Lung (tissue), 11 donors: ENCODE measurements at regions not wholly inside any gene's neighbourhood (a gene's known extent, or its start where the extent isn't known, plus 50 kb on each side); places are given as distances from the start of the nearest gene placed in this dataset.

Experiments
- ATAC-seq: fragments of 200-7000 bp; cut with Tn5 transposase; one replicate; pipeline ENCODE4 v1.9.1; 2020; ENCODE audit warnings: moderate number of reproducible peaks; ENCODE audit not compliant: insufficient read depth, low FRiP score
- DNase-seq, 3 donors: peaks; one replicate each; pipeline ENCODE4 v3.0.0-alpha.2; 2013 to 2017
- H3K27ac ChIP-seq, 2 donors: one replicate each; pipeline ENCODE4 v1.5.1; 2013; ENCODE audit warnings: mild to moderate bottlenecking in 2 of 2, moderate library complexity in 2 of 2, control low read depth in 1 of 2, inconsistent platforms in 1 of 2, low read depth in 1 of 2, low read length in 1 of 2
- H3K27me3 ChIP-seq, 3 donors: one replicate each; pipeline ENCODE4 v1.5.1; 2013; ENCODE audit warnings: low read length in 2 of 3; ENCODE audit not compliant: control insufficient read depth in 3 of 3, insufficient read depth in 3 of 3
- H3K36me3 ChIP-seq, 4 donors: one replicate each; pipeline ENCODE4 v1.5.1; 2013; ENCODE audit warnings: low read length in 4 of 4, mild to moderate bottlenecking in 1 of 4, moderate library complexity in 1 of 4; ENCODE audit not compliant: control insufficient read depth in 4 of 4, insufficient read depth in 4 of 4
- H3K4me1 ChIP-seq, 5 donors: one replicate each; pipeline ENCODE4 v1.5.1; 2013; ENCODE audit warnings: low read length in 5 of 5, mild to moderate bottlenecking in 2 of 5, moderate library complexity in 1 of 5; ENCODE audit not compliant: control insufficient read depth in 5 of 5, insufficient read depth in 5 of 5
- H3K4me3 ChIP-seq: one replicate; pipeline ENCODE4 v1.5.1; 2013; ENCODE audit warnings: mild to moderate bottlenecking, control low read depth, moderate library complexity
- H3K9ac ChIP-seq, 2 donors: one replicate each; pipeline ENCODE4 v1.5.1; 2013; ENCODE audit warnings: low read length in 2 of 2, control low read depth in 1 of 2; ENCODE audit not compliant: insufficient read depth in 1 of 2
- H3K9me3 ChIP-seq, 4 donors: one replicate each; pipeline ENCODE4 v1.5.1; 2013; ENCODE audit warnings: low read length in 3 of 4, mild to moderate bottlenecking in 1 of 4, moderate library complexity in 1 of 4; ENCODE audit not compliant: control insufficient read depth in 4 of 4, insufficient read depth in 3 of 4
- CTCF ChIP-seq: IDR thresholded peaks from 2 replicates; pipeline ENCODE4 v1.5.1; 2012; ENCODE audit warnings: mild to moderate bottlenecking; ENCODE audit errors: control extremely low read depth, extremely low read depth
- WGBS, 2 donors: extraction: QIAGEN DNeasy Blood & Tissue Kit; methylation state at CpG; one replicate each; pipeline ENCODE4 v1.1.7; 2013; 5-methylcytosine and 5-hydroxymethylcytosine counted together
- donor health status: control.
- donor health status: control.
- donor health status: Bipolar disorder and iron deficiency.
- donor health status: healthy.
- donor health status: DM: yes; HTN: yes; CAD: no.

GRCh38 chr3:76369170-76369569 is 583.8 kb upstream of the ZNF717 start:
- H3K4me1 ChIP-seq, result peaks cover 0 to 4% (median 0%) of the 10 kb centered on the region in 5 donors
- no peaks in the 10 kb centered on the region for H3K36me3 ChIP-seq
- H3K9ac ChIP-seq, result no peak overlapping the region
- no peak for DNase-seq
- no peaks in the 10 kb centered on the region for H3K27me3 ChIP-seq
- H3K4me3 ChIP-seq, result no peak overlapping the region
- TF ChIP-seq CTCF, result no peak
- WGBS, 2 donors, result 71 to 75% methylated on average over 5 of the region's 5 CpGs
- H3K27ac ChIP-seq, result no peak overlapping the region
- ATAC-seq, result no peak
- H3K9me3 ChIP-seq, result no peaks in the 10 kb centered on the region

- no peak overlapping the region for H3K4me3 ChIP-seq
- peaks cover 0 to 4% (median 0%) of the 10 kb centered on the region in 5 donors for H3K4me1 ChIP-seq
- no peaks in the 10 kb centered on the region for H3K9me3 ChIP-seq
- H3K27ac ChIP-seq, result no peak overlapping the region
- 68% methylated on average over 4 of the region's 4 CpGs for WGBS, 2 donors
- no peak for TF ChIP-seq CTCF
- H3K9ac ChIP-seq, result no peak overlapping the region
- DNase-seq (peak; percentile 16 to 59 (median 30)), ATAC-seq (no peak)
- no peaks in the 10 kb centered on the region for H3K27me3 ChIP-seq
- no peaks in the 10 kb centered on the region for H3K36me3 ChIP-seq
Measured at GRCh38 chr3:76370749-76371520, 585.6 kb upstream of the ZNF717 start.

DNA sequence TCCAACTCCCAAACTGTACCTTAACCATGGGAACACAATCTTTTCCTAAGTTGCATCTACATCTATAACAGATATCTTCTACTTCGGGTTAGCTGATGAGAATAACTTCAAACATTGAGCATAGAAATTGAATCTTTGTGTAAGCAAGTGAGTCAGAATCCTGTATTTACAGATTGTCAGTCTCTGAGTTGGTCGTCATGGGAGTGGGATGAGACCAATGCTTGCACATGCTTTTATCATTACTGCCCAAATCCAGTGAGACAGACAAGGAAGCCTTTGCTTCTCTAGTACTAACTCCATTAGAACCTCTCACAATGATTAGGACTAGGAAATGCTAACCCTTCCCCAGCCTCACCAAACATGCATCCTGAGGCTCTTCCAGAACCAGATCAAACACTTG is 587.1 kb upstream of the ZNF717 start:
- DNase-seq (no peak), ATAC-seq (no peak)
- WGBS, 2 donors, result 84 to 87% methylated on average over 2 of the region's 2 CpGs
- Histone ChIP-seq H3K36me3 (no peaks in the 10 kb centered on the region), H3K9ac (no peak overlapping the region), H3K27me3 (no peaks in the 10 kb centered on the region), H3K4me1 (peaks cover 0 to 4% (median 0%) of the 10 kb centered on the region in 5 donors), H3K9me3 (no peaks in the 10 kb centered on the region), H3K27ac (no peak overlapping the region), H3K4me3 (no peak overlapping the region)
- TF ChIP-seq CTCF, result no peak

DNA sequence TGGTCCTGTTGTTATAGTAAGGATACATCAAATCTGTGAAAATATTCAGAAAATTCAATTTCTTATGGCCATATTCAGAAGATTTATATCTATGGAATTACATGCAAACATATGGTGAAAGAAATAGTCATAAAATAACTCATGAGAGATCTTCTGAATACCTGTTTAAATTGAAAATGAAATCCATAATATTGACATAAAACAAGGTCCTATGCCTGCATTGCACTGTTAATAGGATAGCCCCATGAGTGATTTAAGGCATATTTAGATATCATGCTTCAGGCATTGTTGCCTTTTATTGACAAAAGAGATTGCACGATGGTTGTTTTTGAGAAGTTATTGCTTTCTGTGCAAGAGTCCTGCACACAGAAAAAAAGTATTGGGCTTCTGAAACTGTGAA is 591.7 kb upstream of the ZNF717 start:
- no peaks in the 10 kb centered on the region for H3K4me1 ChIP-seq
- no peak overlapping the region for H3K4me3 ChIP-seq
- no peaks in the 10 kb centered on the region for H3K27me3 ChIP-seq
- ATAC-seq, result no peak
- no peak for TF ChIP-seq CTCF
- no peaks in the 10 kb centered on the region for H3K36me3 ChIP-seq
- H3K9me3 ChIP-seq, result no peaks in the 10 kb centered on the region
- no peak overlapping the region for H3K9ac ChIP-seq
- no peak for DNase-seq
- 79 to 85% methylated on average over 1 of the region's 1 CpG for WGBS, 2 donors
- no peak overlapping the region for H3K27ac ChIP-seq
